ENCODE measurements at regions not wholly inside any gene's neighbourhood (a gene's known extent, or its start where the extent isn't known, plus 50 kb on each side); places are given as distances from the start of the nearest gene placed in this dataset.

GRCh38 chr2:107005853-107006252, 119.9 kb upstream of the ST6GAL2 start:
- TF ChIP-seq CTCF (IDR thresholded peaks at IDR 0.05), result no peak
- H3K27ac Mint-ChIP-seq, result no peak overlapping the region
- no peak for DNase-seq

DNA sequence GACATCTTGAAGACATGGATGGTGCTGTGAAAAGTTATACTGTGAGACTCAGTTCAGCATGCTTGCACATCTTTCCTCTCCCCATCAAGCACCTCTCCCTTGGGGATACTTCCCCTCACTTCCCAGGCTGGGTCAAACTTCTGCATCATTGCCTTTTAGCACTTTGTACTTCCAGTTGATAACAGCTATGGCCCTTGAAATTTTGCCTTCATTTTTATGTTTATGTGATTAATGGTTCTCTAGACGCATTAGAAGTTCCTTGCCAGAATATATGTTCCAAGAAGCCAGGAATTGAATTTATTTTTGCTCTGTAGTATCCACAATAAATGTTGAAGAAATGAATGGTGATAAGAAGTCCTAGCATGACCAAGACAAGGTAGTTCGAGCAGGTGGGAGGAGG, 120.9 kb upstream of the ST6GAL2 start:
- H3K9me3 Mint-ChIP-seq, result no peaks in the 10 kb centered on the region
- TF ChIP-seq CTCF (IDR thresholded peaks at IDR 0.05), result no peak
- no peak overlapping the region for H3K27ac Mint-ChIP-seq
- DNase-seq, result no peak
- H3K27me3 Mint-ChIP-seq (ENCODE audit: low read depth, poor library complexity), result peaks cover 3% of the 10 kb centered on the region
- no peak overlapping the region for H3K4me3 Mint-ChIP-seq
- no peaks in the 10 kb centered on the region for H3K36me3 Mint-ChIP-seq (ENCODE audit: low read depth)
- peaks cover 55% of the 10 kb centered on the region for H3K4me1 Mint-ChIP-seq

More at GRCh38 chr2:107005853-107006252, 119.9 kb upstream of the ST6GAL2 start:
- Mint-ChIP-seq H3K36me3 (ENCODE audit: low read depth) (no peaks in the 10 kb centered on the region), H3K4me1 (peaks cover 57% of the 10 kb centered on the region), H3K4me3 (no peak overlapping the region), H3K9me3 (no peaks in the 10 kb centered on the region), H3K27me3 (ENCODE audit: low read depth, poor library complexity) (peaks cover 3% of the 10 kb centered on the region)

DNA sequence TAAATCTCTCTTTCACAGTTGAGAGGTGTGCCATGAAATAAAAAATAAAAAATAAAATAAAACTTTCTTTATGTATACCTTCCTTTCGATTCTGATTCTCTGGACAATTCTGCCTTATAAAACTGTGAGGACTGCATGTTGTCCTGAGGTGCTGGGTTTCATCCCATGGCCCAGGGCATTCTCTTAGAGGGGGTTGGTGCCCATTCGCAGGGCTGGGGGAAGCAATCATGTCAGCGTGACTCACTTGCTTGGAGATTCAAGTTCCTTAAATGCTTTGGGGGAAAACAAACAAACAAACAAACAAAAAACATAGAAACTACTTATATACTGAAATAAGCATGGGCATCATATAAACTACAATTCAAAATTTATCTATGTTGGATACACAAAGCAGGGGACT, 122.0 kb upstream of the ST6GAL2 start:
- H3K36me3 Mint-ChIP-seq (ENCODE audit: low read depth), result no peaks in the 10 kb centered on the region
- H3K9me3 Mint-ChIP-seq, result no peaks in the 10 kb centered on the region
- no peak overlapping the region for H3K27ac Mint-ChIP-seq
- no peak overlapping the region for H3K4me3 Mint-ChIP-seq
- no peak for DNase-seq
- peaks cover 3% of the 10 kb centered on the region for H3K27me3 Mint-ChIP-seq (ENCODE audit: low read depth, poor library complexity)
- TF ChIP-seq CTCF (IDR thresholded peaks at IDR 0.05), result no peak
- peaks cover 59% of the 10 kb centered on the region for H3K4me1 Mint-ChIP-seq

DNA sequence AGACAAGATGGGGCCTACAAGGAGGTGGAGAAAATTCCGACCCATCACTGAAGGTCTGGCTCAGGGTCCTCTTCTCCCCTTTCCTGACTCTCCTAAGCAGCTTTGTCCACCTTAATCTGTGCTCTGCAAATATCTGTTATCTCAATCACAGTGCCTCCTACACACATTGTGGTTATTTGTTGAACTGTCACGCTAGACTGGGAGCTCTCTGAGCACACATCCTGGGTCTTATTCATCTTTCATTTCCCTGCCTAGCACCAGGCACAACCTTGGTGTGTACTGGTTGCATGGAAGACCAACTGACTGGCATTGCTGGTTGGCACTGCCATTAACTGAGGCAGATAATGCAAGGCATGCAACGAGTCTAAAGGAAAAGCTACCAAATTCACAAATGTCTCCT, 122.9 kb upstream of the ST6GAL2 start:
- no peaks in the 10 kb centered on the region for H3K36me3 Mint-ChIP-seq (ENCODE audit: low read depth)
- no peak for DNase-seq
- peaks cover 63% of the 10 kb centered on the region for H3K4me1 Mint-ChIP-seq
- H3K9me3 Mint-ChIP-seq, result no peaks in the 10 kb centered on the region
- no peak overlapping the region for H3K4me3 Mint-ChIP-seq
- H3K27ac Mint-ChIP-seq, result no peak overlapping the region
- TF ChIP-seq CTCF (IDR thresholded peaks at IDR 0.05), result no peak
- peaks cover 3% of the 10 kb centered on the region for H3K27me3 Mint-ChIP-seq (ENCODE audit: low read depth, poor library complexity)

DNA sequence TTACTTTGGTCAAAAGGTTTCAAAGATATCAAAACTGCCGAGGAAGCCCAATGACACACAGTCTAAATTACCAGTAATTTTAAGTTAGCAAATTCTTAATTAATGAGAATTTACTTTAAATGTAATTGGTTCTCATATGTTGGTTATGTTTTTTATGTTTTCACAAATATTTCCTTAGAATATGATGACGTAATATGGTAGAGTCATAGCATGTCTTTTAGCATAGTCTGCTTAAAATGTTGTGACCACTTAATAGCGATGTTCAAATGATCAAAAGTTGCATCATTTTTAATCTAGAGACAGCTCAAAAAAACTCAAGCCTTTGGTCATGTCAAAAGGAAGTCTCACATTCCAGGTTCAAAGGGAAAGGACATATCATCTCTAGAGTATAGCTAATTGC, 123.3 kb upstream of the ST6GAL2 start:
- Mint-ChIP-seq H3K27ac (no peak overlapping the region), H3K36me3 (ENCODE audit: low read depth) (no peaks in the 10 kb centered on the region), H3K9me3 (no peaks in the 10 kb centered on the region), H3K4me3 (no peak overlapping the region), H3K4me1 (peaks cover 63% of the 10 kb centered on the region), H3K27me3 (ENCODE audit: low read depth, poor library complexity) (peaks cover 3% of the 10 kb centered on the region)
- TF ChIP-seq CTCF (IDR thresholded peaks at IDR 0.05), result no peak
- no peak for DNase-seq

GRCh38 chr2:107012714-107013306, 126.8 kb upstream of the ST6GAL2 start:
- H3K36me3 Mint-ChIP-seq (ENCODE audit: low read depth), result no peaks in the 10 kb centered on the region
- H3K27me3 Mint-ChIP-seq (ENCODE audit: low read depth, poor library complexity), result peaks cover 3% of the 10 kb centered on the region
- no peak for DNase-seq
- H3K27ac Mint-ChIP-seq, result peak overlapping the region; percentile 87
- peak overlapping the region; percentile 36 for H3K4me3 Mint-ChIP-seq
- TF ChIP-seq CTCF (IDR thresholded peaks at IDR 0.05), result no peak
- H3K9me3 Mint-ChIP-seq, result peaks cover 3% of the 10 kb centered on the region
- H3K4me1 Mint-ChIP-seq, result peaks cover 56% of the 10 kb centered on the region

Data from nephron progenitor cell (in vitro differentiated cells).